ENCODE measurements at regions not wholly inside any gene's neighbourhood (a gene's known extent, or its start where the extent isn't known, plus 50 kb on each side); places are given as distances from the start of the nearest gene placed in this dataset.
"Not testable (repeated sequence)": the region's sequence is repeated elsewhere in the genome, so short reads cannot be mapped to it uniquely, and the experiment has no call there.

- peaks cover 0 to 2% of the 10 kb centered on the region in 2 donors for H3K9me3 Mint-ChIP-seq
- no peaks in the 10 kb centered on the region for H3K36me3 Mint-ChIP-seq (ENCODE audit: insufficient read depth)
- ATAC-seq (replicated peaks): no peak
- no peak overlapping the region for H3K27ac Mint-ChIP-seq
- no peak for DNase-seq
- H3K4me3 Mint-ChIP-seq: no peak overlapping the region
- H3K27me3 Mint-ChIP-seq: peaks cover 0 to 8% of the 10 kb centered on the region in 2 donors
- H3K4me1 Mint-ChIP-seq (ENCODE audit: low read depth in 2 of 2): no peaks in the 10 kb centered on the region
Observed at GRCh38 chr5:122611406-122611805, 163.5 kb upstream of the SNX2 start.

- Mint-ChIP-seq H3K27ac (no peak overlapping the region), H3K36me3 (ENCODE audit: insufficient read depth) (no peaks in the 10 kb centered on the region), H3K4me3 (no peak overlapping the region), H3K27me3 (no peaks in the 10 kb centered on the region), H3K4me1 (ENCODE audit: low read depth in 2 of 2) (no peaks in the 10 kb centered on the region), H3K9me3 (no peaks in the 10 kb centered on the region)
- DNase-seq: no peak
- ATAC-seq (replicated peaks): no peak
Observed at GRCh38 chr5:122612901-122613300, 162.0 kb upstream of the SNX2 start.

- ATAC-seq (replicated peaks) (no peak), DNase-seq (no peak)
- Mint-ChIP-seq H3K27me3 (no peaks in the 10 kb centered on the region), H3K4me1 (ENCODE audit: low read depth in 2 of 2) (no peaks in the 10 kb centered on the region), H3K27ac (no peak overlapping the region), H3K36me3 (ENCODE audit: insufficient read depth) (no peaks in the 10 kb centered on the region), H3K9me3 (no peaks in the 10 kb centered on the region), H3K4me3 (no peak overlapping the region)
Observed at GRCh38 chr5:122615146-122615545, 159.7 kb upstream of the SNX2 start.

DNA sequence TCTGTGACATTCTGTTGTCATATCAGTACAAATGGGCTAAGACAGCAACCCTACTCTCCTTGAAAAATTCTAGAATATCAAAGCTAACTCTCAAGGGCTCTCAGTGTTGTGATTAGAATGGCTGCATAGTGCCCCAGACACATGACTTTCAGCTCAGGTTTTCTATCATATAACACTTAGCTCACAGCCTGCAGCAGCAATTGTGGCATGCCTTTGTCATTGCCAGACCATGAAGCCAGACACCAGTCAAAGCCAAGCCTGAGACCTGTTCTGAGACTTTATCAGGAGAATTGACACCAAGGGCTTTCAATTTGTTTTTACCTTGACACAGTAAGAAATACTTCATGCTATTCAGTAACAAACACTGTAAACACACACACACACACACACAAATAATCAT, 159.0 kb upstream of the SNX2 start:
- Mint-ChIP-seq H3K27me3 (no peaks in the 10 kb centered on the region), H3K27ac (no peak overlapping the region), H3K36me3 (ENCODE audit: insufficient read depth) (no peaks in the 10 kb centered on the region), H3K4me3 (no peak overlapping the region), H3K4me1 (ENCODE audit: low read depth in 2 of 2) (no peaks in the 10 kb centered on the region), H3K9me3 (no peaks in the 10 kb centered on the region)
- DNase-seq (no peak), ATAC-seq (replicated peaks) (no peak)

DNA sequence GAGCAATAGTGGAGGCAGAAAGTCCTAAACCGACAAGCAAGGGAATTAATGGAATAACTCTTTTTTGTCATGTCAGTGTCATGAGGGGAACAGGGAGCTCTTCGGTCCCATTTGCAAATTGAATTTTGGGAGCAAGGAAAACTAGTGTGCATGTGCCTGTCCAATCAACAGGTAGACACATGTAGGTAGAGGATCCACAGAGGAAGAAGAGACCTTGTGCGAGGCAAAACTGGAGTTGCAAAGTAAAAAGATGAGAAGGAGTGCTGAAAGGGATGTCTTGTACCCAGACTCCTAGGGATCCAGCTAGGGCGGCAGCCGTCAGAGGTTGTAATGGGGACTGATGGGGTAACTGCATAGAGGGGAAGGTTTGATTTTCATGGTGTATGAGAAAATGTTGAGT, 156.8 kb upstream of the SNX2 start:
- H3K27ac Mint-ChIP-seq; H3K9me3 Mint-ChIP-seq; H3K27me3 Mint-ChIP-seq; DNase-seq; H3K36me3 Mint-ChIP-seq (ENCODE audit: insufficient read depth); ATAC-seq (replicated peaks); H3K4me1 Mint-ChIP-seq (ENCODE audit: low read depth in 2 of 2); H3K4me3 Mint-ChIP-seq: not testable (repeated sequence)

- H3K27me3 Mint-ChIP-seq; DNase-seq; H3K36me3 Mint-ChIP-seq (ENCODE audit: insufficient read depth); H3K9me3 Mint-ChIP-seq; H3K4me3 Mint-ChIP-seq; H3K27ac Mint-ChIP-seq; ATAC-seq (replicated peaks); H3K4me1 Mint-ChIP-seq (ENCODE audit: low read depth in 2 of 2): not testable (repeated sequence)
Observed at GRCh38 chr5:122620768-122621167, 154.1 kb upstream of the SNX2 start.

DNA sequence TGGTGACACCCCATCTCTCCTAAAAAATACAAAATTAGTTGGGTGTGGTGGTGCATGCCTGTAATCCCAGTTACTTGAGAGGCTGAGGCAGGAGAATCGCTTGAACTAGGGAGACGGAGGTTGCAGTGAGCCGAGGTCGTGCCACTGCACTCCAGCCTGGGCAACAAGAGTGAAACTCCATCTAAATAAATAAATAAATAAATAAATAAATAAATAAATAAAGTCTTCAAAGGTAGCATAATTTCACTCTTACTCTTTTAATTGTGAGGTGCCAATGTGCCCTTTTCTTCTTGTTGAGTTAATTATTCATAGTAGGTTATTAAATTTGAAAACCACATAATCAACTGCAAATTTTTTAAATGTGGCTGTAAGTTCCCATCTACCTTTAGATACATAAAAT, 146.2 kb upstream of the SNX2 start:
- not testable (repeated sequence) for H3K36me3 Mint-ChIP-seq (ENCODE audit: insufficient read depth); H3K9me3 Mint-ChIP-seq; H3K4me3 Mint-ChIP-seq; H3K27me3 Mint-ChIP-seq; H3K4me1 Mint-ChIP-seq (ENCODE audit: low read depth in 2 of 2); ATAC-seq (replicated peaks); H3K27ac Mint-ChIP-seq; DNase-seq

DNA sequence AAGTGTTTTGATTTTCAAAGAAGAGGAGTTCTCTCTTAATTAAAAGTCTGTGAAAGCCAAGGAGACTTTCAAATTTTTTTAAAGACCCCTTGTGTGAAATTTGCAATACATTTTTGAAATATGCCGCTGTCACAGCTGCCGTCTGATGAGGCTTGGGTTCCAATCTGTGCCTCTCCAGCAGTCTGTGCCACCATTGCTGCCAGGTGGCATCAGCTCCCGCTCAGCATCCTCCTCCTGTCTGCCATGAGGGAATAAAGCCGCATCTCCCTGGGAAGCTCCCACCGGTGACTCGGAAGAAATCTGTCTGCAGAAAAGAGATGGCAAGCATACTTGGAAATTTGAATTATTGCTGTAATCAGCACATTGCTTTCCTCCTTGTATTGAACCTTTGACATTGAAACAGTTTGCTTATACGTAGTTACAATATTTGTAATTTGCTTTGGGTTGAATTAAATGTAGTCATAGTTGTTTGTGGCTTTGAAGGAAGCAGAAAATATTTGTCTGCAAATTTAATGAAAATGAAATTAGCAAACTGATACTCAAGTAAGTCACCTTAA, 145.7 kb upstream of the SNX2 start:
- H3K4me1 Mint-ChIP-seq (ENCODE audit: low read depth in 2 of 2): no peaks in the 10 kb centered on the region
- no peak for DNase-seq
- no peaks in the 10 kb centered on the region for H3K36me3 Mint-ChIP-seq (ENCODE audit: insufficient read depth)
- no peaks in the 10 kb centered on the region for H3K27me3 Mint-ChIP-seq
- no peak overlapping the region for H3K4me3 Mint-ChIP-seq
- no peak overlapping the region for H3K27ac Mint-ChIP-seq
- no peak for ATAC-seq (replicated peaks)
- H3K9me3 Mint-ChIP-seq: peaks cover 0 to 5% of the 10 kb centered on the region in 2 donors

GRCh38 chr5:122638581-122638980, 136.3 kb upstream of the SNX2 start:
- Mint-ChIP-seq H3K9me3 (peaks cover 0 to 1% of the 10 kb centered on the region in 2 donors), H3K4me1 (ENCODE audit: low read depth in 2 of 2) (no peaks in the 10 kb centered on the region), H3K36me3 (ENCODE audit: insufficient read depth) (no peaks in the 10 kb centered on the region), H3K27ac (no peak overlapping the region), H3K4me3 (no peak overlapping the region), H3K27me3 (peaks cover 0 to 17% of the 10 kb centered on the region in 2 donors)
- DNase-seq (no peak), ATAC-seq (replicated peaks) (no peak)

DNA sequence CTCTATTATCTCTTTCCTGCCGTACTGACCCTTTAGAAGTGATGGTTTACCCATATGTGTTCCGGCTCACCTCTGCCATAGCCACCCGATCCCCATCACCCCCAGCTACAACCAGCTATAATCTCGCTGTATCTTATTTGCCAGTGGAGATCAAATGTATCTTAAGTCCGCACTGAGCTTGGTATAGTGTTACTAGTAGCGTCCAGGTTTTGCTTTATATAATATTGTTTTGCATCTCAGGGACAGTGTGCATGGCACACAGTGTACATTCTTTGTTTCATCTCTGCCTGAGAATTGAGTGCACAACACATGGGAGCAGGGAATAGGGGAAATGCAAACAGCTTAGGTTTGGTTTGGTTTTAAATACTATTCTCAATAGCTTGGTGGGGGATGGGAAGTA, 135.8 kb upstream of the SNX2 start:
- DNase-seq (no peak), ATAC-seq (replicated peaks) (no peak)
- H3K4me3 Mint-ChIP-seq: no peak overlapping the region
- no peak overlapping the region for H3K27ac Mint-ChIP-seq
- no peaks in the 10 kb centered on the region for H3K36me3 Mint-ChIP-seq (ENCODE audit: insufficient read depth)
- no peaks in the 10 kb centered on the region for H3K4me1 Mint-ChIP-seq (ENCODE audit: low read depth in 2 of 2)
- H3K9me3 Mint-ChIP-seq: peaks cover 0 to 1% of the 10 kb centered on the region in 2 donors
- peaks cover 4 to 22% of the 10 kb centered on the region in 2 donors for H3K27me3 Mint-ChIP-seq

DNA sequence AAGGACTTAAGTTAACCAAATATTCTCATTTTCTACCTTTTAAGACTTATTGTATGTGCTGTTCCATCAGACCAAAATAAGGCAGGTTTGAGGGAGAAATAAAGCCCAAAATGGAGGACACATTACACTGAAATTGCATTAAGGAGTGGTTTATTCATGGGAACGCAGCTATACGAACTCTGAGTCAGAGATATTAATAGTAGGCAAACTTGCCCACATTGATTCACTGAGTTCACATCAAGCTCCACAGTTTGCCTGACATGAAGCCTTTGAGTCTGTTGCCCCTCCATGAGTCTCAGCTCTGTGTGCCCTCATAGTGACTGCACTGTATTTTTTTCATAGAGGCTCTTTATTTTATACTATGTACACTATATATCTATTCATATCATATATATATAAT, 135.0 kb upstream of the SNX2 start:
- H3K36me3 Mint-ChIP-seq (ENCODE audit: insufficient read depth): no peaks in the 10 kb centered on the region
- ATAC-seq (replicated peaks) (no peak), DNase-seq (no peak)
- peaks cover 7 to 27% of the 10 kb centered on the region in 2 donors for H3K27me3 Mint-ChIP-seq
- no peak overlapping the region for H3K27ac Mint-ChIP-seq
- H3K4me3 Mint-ChIP-seq: no peak overlapping the region
- H3K9me3 Mint-ChIP-seq: peaks cover 0 to 1% of the 10 kb centered on the region in 2 donors
- no peaks in the 10 kb centered on the region for H3K4me1 Mint-ChIP-seq (ENCODE audit: low read depth in 2 of 2)

DNA sequence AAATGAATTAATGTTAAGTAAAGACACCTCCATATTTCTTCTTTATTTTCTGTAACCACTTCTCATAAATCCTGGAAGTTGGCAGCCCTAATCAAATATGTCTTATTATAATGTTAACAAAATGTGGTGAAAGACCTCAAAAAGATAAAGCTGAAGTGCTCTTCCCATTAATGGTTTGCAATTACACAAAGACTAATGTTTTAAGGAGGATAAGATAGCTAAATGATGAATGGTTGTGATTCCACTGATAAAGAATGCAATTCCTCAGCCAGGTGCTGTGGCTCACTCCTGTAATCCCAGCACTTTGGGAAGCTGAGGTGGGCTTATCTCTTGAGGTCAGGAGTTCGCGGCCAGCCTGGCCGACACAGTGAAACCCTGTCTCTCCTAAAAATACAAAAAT, 125.8 kb upstream of the SNX2 start:
- DNase-seq: no peak
- Mint-ChIP-seq H3K4me1 (ENCODE audit: low read depth in 2 of 2) (no peaks in the 10 kb centered on the region), H3K36me3 (ENCODE audit: insufficient read depth) (no peaks in the 10 kb centered on the region), H3K9me3 (no peaks in the 10 kb centered on the region), H3K27ac (no peak overlapping the region), H3K4me3 (no peak overlapping the region), H3K27me3 (peaks cover 2 to 4% of the 10 kb centered on the region in 2 donors)
- ATAC-seq (replicated peaks): no peak

DNA sequence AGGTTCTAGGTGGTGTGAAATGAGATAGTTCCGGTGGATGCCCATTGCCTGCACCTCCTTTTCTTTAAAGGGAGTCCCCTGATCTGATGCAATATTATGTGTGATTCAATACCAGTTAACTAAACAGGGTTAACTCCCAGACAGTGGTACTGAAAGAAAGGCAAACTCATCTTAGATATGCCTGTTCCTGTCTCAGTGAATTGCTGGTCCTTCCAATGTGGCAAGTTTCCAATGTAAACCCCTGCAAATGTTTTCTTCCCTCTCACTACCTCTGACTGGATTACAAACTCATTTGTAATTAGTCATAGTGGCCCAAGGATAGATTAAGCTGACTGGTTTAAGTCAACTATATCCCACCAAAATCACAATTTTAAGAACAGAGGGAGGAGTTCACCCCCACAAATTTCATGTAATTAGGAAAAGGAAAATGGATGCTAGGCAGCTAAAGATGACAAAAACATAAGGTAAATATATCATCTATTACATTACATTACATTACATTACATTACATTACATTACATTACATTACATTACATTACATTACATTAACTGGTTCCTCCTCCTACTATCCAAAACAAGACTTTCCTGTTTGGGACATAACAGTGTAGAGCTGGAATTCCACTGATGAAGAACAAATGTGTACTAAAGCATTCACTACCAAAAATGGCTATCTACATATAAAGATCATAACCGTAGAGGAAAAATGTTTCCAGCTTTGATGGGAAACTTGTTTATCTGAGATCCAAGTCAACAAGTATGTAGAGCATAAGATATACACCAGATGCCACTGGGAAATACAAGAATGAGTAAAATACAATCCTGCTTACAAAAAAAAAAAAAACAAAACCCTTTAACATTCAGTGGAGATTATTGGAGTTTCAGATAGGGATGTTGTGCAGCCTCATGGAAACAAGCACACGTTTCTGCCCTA, 121.5 kb upstream of the SNX2 start:
- no peaks in the 10 kb centered on the region for H3K9me3 Mint-ChIP-seq
- H3K27me3 Mint-ChIP-seq: no peaks in the 10 kb centered on the region
- H3K27ac Mint-ChIP-seq: no peak overlapping the region
- H3K4me1 Mint-ChIP-seq (ENCODE audit: low read depth in 2 of 2): no peaks in the 10 kb centered on the region
- H3K4me3 Mint-ChIP-seq: no peak overlapping the region
- H3K36me3 Mint-ChIP-seq (ENCODE audit: insufficient read depth): no peaks in the 10 kb centered on the region
- DNase-seq (no peak), ATAC-seq (replicated peaks) (no peak)

GRCh38 chr5:122656160-122656559, 118.7 kb upstream of the SNX2 start:
- ATAC-seq (replicated peaks) (no peak), DNase-seq (no peak)
- Mint-ChIP-seq H3K4me1 (ENCODE audit: low read depth in 2 of 2) (no peaks in the 10 kb centered on the region), H3K27me3 (no peaks in the 10 kb centered on the region), H3K36me3 (ENCODE audit: insufficient read depth) (no peaks in the 10 kb centered on the region), H3K4me3 (no peak overlapping the region), H3K27ac (no peak overlapping the region), H3K9me3 (no peaks in the 10 kb centered on the region)

Measured in effector memory CD8-positive, alpha-beta T cell (primary cell).